HAP-1 (cell line): ENCODE measurements at regions not wholly inside any gene's neighbourhood (a gene's known extent, or its start where the extent isn't known, plus 50 kb on each side); places are given as distances from the start of the nearest gene placed in this dataset.
"Not testable (repeated sequence)": the region's sequence is repeated elsewhere in the genome, so short reads cannot be mapped to it uniquely, and the experiment has no call there.

Experiments used
- DNase-seq, 2 experiments: peaks; one replicate each; pipeline ENCODE4 v3.0.0-alpha.2; 2016 to 2020; ENCODE audit warnings: low spot score in 2 of 2
- H3K27me3 ChIP-seq: fragments of 250-450 bp; sonication (Bioruptor Pico); 2 replicates; pipeline ENCODE4 v1.5.1; 2020; ENCODE audit warnings: low read depth, mild to moderate bottlenecking, moderate library complexity
- H3K36me3 ChIP-seq: fragments of 250-450 bp; sonication (Bioruptor Pico); replicated peaks from 2 replicates; pipeline ENCODE4 v1.5.1; 2020; ENCODE audit warnings: mild to moderate bottlenecking
- H3K4me1 ChIP-seq: fragments of 250-450 bp; sonication (Bioruptor Pico); 2 replicates; pipeline ENCODE4 v1.5.1; 2020; ENCODE audit warnings: mild to moderate bottlenecking
- H3K4me3 ChIP-seq: fragments of 250-450 bp; sonication (Bioruptor Pico); 2 replicates; pipeline ENCODE4 v1.5.1; 2020; ENCODE audit warnings: mild to moderate bottlenecking, moderate library complexity
- H3K9me3 ChIP-seq: fragments of 250-450 bp; sonication (Bioruptor Pico); 2 replicates; pipeline ENCODE4 v1.5.1; 2020; ENCODE audit warnings: mild to moderate bottlenecking, moderate library complexity
- in situ Hi-C: fragments of 300-500 bp; cut with MboI; formaldehyde crosslinking; loops from 3 replicates; pipeline ENCODE4 v1.14.3; 2020; ENCODE audit warnings: low sequenced_read_pairs, inconsistent platforms, mixed read lengths

DNA sequence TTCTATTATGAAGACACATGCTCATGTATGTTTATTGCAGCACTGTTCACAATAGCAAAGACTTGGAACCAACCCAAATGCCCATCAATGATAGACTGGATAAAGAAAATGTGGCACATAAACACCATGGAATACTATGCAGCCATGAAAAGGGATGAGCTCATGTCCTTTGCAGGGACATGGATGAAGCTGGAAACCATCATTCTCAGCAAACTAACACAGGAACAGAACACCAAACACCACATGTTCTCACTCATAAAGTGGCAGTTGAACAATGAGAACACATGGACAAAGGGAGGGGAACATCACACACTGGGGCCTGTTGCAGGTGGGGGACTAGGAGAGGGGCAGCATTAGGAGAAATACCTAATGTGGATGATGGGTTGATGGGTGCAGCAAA, 77.9 kb upstream of the BCHE start:
- H3K4me1 ChIP-seq, DNase-seq, H3K9me3 ChIP-seq, in situ Hi-C loops, H3K36me3 ChIP-seq, H3K4me3 ChIP-seq, H3K27me3 ChIP-seq: not testable (repeated sequence)

DNA sequence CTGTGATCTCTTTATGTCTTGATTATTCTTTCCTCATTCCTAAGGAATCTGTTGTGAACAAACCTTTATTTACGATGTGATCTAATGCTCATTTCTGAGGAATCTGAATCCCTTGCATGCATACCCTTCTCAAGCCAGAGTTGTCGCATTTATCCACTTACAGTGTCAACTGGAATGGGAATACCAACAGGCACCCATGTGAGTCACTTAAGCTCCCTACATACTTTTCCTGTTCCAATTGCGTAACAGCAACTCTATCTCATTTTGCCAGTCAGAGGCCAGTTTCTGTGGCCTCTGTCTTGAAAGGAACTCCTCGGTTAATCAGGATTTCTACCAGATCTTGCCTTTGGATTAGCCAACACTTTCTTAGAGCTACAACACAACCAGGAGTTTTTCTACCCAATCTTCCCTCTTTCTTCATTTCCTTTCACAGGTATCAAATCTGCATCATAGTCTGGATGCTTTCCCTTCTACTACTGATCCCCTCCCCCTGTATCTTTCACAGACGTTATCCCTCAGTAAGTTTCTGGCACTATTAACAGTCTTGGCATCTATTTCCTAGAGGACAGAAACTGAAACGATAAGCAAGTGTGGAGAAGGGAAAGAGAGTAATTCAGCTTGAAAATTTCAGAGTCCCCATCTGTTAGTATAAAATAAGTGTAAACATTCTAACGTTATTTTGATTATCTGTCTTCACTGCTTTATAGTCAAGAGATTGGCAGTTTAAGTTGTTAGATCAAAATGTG, 66.8 kb upstream of the BCHE start:
- H3K4me3 ChIP-seq, result no peak overlapping the region
- H3K4me1 ChIP-seq, result no peaks in the 10 kb centered on the region
- H3K36me3 ChIP-seq, result no peaks in the 10 kb centered on the region
- H3K27me3 ChIP-seq, result no peaks in the 10 kb centered on the region
- in situ Hi-C loops, result no loop called here
- DNase-seq, result no peak
- H3K9me3 ChIP-seq, result no peaks in the 10 kb centered on the region

DNA sequence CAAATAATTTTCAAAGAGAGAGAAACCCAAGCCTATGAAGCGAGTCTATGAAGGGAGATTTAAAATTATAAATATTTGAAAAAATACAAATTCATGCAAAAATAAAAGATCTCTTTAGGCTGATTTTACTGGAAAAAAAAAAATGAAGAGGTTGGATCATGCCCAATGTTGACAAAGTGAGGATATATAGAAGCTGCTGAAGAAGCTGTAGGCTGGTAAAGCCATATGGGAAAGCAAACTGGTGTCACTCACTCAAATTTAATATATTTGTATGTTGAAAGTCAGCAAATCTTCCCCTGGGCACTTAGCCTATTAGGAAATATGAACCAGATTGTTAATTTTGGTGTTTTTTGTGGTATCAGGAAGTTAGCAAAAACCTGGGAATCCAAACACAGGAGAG, 61.8 kb upstream of the BCHE start:
- in situ Hi-C loops, result no loop called here
- DNase-seq, result no peak
- H3K36me3 ChIP-seq, result no peaks in the 10 kb centered on the region
- no peaks in the 10 kb centered on the region for H3K27me3 ChIP-seq
- no peaks in the 10 kb centered on the region for H3K4me1 ChIP-seq
- no peaks in the 10 kb centered on the region for H3K9me3 ChIP-seq
- H3K4me3 ChIP-seq, result no peak overlapping the region

DNA sequence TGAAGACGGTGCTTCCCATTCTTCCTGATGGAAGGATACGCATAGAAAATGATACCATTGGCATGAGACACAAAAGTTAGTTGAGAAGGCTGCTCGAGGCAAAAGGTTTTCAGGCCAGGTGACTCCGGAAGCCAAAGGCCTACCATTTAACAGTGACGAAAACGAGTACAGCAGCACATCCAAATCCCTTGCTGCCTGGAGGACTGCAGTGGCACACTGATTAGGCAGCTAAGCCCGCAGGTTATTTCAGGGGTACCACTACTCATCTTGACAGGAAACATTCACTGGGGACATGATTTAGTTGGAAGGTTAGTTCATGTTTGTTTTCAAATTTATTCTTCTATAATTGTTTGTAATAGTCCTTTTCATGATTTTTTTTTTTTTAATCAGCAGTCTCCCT, 59.9 kb upstream of the BCHE start:
- H3K4me1 ChIP-seq, result no peaks in the 10 kb centered on the region
- DNase-seq, result no peak
- no peaks in the 10 kb centered on the region for H3K36me3 ChIP-seq
- in situ Hi-C loops, result no loop called here
- H3K4me3 ChIP-seq, result no peak overlapping the region
- H3K9me3 ChIP-seq, result no peaks in the 10 kb centered on the region
- H3K27me3 ChIP-seq, result no peaks in the 10 kb centered on the region

DNA sequence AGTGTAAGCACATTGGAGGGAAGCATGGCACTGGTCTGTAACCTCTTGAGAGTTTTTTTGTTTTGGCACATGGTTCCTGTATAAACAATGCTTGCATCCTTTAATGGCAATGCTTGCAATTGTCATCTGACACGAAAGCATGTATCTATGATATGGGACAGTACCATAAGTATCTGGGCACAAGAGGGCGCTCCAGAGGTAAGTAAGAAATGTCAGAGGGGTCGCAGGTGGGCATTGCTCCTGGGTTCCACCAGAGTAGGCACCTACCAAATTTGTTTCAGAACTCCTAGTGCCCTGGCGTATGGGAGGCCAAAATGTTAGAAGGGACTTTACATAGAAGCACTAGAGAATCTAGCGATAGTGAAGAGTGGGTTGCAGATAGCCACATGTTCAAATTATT, 58.7 kb upstream of the BCHE start:
- Histone ChIP-seq H3K36me3 (no peaks in the 10 kb centered on the region), H3K4me1 (no peaks in the 10 kb centered on the region), H3K4me3 (no peak overlapping the region), H3K27me3 (no peaks in the 10 kb centered on the region), H3K9me3 (no peaks in the 10 kb centered on the region)
- in situ Hi-C loops, result no loop called here
- DNase-seq, result peak; percentile 26 to 77

DNA sequence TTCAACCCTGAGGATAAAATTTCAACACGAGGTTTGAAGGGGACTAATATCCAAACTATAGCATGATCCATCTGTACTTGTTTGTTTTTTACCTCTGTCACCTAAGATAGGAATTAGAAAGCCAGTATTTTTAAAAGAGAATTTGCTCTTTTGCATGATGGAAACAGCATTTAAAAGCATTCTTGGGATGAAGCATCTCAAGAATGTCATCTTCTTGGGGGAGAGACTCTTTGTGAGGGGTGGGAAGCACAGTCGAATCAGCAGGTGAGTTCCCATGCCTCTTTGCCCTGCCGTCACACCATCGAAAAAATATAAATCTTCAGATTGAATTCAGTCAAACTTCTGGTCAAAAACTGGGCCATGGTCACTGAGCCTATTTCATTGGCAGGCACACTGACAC, 55.3 kb upstream of the BCHE start:
- Histone ChIP-seq H3K4me3 (no peak overlapping the region), H3K36me3 (no peaks in the 10 kb centered on the region), H3K9me3 (no peaks in the 10 kb centered on the region), H3K4me1 (no peaks in the 10 kb centered on the region), H3K27me3 (no peaks in the 10 kb centered on the region)
- in situ Hi-C loops, result no loop called here
- DNase-seq, result no peak
